Kidney epithelial cell (primary cell): ENCODE measurements at regions not wholly inside any gene's neighbourhood (a gene's known extent, or its start where the extent isn't known, plus 50 kb on each side); places are given as distances from the start of the nearest gene placed in this dataset.

Source experiments
- DNase-seq: peaks from one replicate; pipeline ENCODE4 v3.0.0-alpha.2; 2010; ENCODE audit warnings: low read depth
- H3K27me3 ChIP-seq: 2 replicates; pipeline ENCODE4 v1.6.0; 2011; ENCODE audit warnings: low read length; ENCODE audit not compliant: control insufficient read depth, insufficient read depth
- H3K36me3 ChIP-seq: 2 replicates; pipeline ENCODE4 v1.5.1; 2011; ENCODE audit warnings: low read length; ENCODE audit not compliant: control insufficient read depth, insufficient read depth
- H3K4me3 ChIP-seq: 2 replicates; pipeline ENCODE4 v1.5.1; 2011; ENCODE audit warnings: low read depth, mild to moderate bottlenecking, control low read depth, low read length
- CTCF ChIP-seq: IDR thresholded peaks from 2 replicates; pipeline ENCODE4 v1.5.1; 2011; ENCODE audit warnings: mild to moderate bottlenecking, moderate library complexity, low read length, control low read depth, inconsistent platforms; ENCODE audit not compliant: insufficient read depth, poor library complexity, severe bottlenecking

GRCh38 chr13:58151452-58151851 is 519.9 kb downstream of the PCDH17 start:
- H3K27me3 ChIP-seq, result no peaks in the 10 kb centered on the region
- DNase-seq, result no peak
- TF ChIP-seq CTCF, result no peak
- no peak overlapping the region for H3K4me3 ChIP-seq
- H3K36me3 ChIP-seq, result no peaks in the 10 kb centered on the region

- TF ChIP-seq CTCF, result no peak
- Histone ChIP-seq H3K27me3 (no peaks in the 10 kb centered on the region), H3K36me3 (no peaks in the 10 kb centered on the region), H3K4me3 (no peak overlapping the region)
- DNase-seq, result no peak
Observed at GRCh38 chr13:58160980-58161379, 529.4 kb downstream of the PCDH17 start.

- no peak for TF ChIP-seq CTCF
Observed at GRCh38 chr13:58165617-58166016, 534.1 kb downstream of the PCDH17 start.

GRCh38 chr13:58181111-58181510 is 549.6 kb downstream of the PCDH17 start:
- no peak for DNase-seq
- no peaks in the 10 kb centered on the region for H3K27me3 ChIP-seq
- TF ChIP-seq CTCF, result no peak
- no peak overlapping the region for H3K4me3 ChIP-seq
- no peaks in the 10 kb centered on the region for H3K36me3 ChIP-seq

More at GRCh38 chr13:58165617-58166016, 534.1 kb downstream of the PCDH17 start:
- Histone ChIP-seq H3K27me3 (no peaks in the 10 kb centered on the region), H3K4me3 (no peak overlapping the region), H3K36me3 (no peaks in the 10 kb centered on the region)
- no peak for DNase-seq

- Histone ChIP-seq H3K36me3 (no peaks in the 10 kb centered on the region), H3K4me3 (no peak overlapping the region), H3K27me3 (no peaks in the 10 kb centered on the region)
- no peak for TF ChIP-seq CTCF
- no peak for DNase-seq
Observed at GRCh38 chr13:58187881-58188280, 556.3 kb downstream of the PCDH17 start.

GRCh38 chr13:58190577-58190976 is 559.0 kb downstream of the PCDH17 start:
- no peak for TF ChIP-seq CTCF
- Histone ChIP-seq H3K4me3 (no peak overlapping the region), H3K27me3 (no peaks in the 10 kb centered on the region), H3K36me3 (no peaks in the 10 kb centered on the region)
- DNase-seq, result no peak
